Tibial nerve (tissue), 4 donors: ENCODE measurements at regions not wholly inside any gene's neighbourhood (a gene's known extent, or its start where the extent isn't known, plus 50 kb on each side); places are given as distances from the start of the nearest gene placed in this dataset.

ENCODE experiments used
- DNase-seq, 2 donors: peaks; one replicate each; pipeline ENCODE4 v3.0.0-alpha.2; 2019; ENCODE audit warnings: low spot score in 2 of 2
- H3K27ac ChIP-seq, 4 donors: fragments of 200-600 bp; sonication (generic) in 3 of 4; one replicate each; pipeline ENCODE4 v1.5.1; 2017 to 2019; ENCODE audit warnings: mild to moderate bottlenecking in 1 of 4
- H3K27me3 ChIP-seq, 2 donors: fragments of 200-600 bp; sonication (generic) in 1 of 2; one replicate each; pipeline versions ENCODE4 v1.5.1 to v1.6.0; 2017 to 2019
- H3K36me3 ChIP-seq, 3 donors: fragments of 200-600 bp; sonication (generic); one replicate each; pipeline ENCODE4 v1.5.1; 2018 to 2019
- H3K4me1 ChIP-seq, 4 donors: fragments of 200-600 bp; sonication (generic) in 3 of 4; one replicate each; pipeline ENCODE4 v1.5.1; 2017 to 2019
- H3K4me3 ChIP-seq, 4 donors: fragments of 200-600 bp; sonication (generic) in 3 of 4; one replicate each; pipeline ENCODE4 v1.5.1; 2017 to 2019; ENCODE audit warnings: mild to moderate bottlenecking in 1 of 4, moderate library complexity in 1 of 4
- H3K9me3 ChIP-seq, 4 donors: fragments of 200-600 bp; sonication (generic) in 3 of 4; one replicate each; pipeline ENCODE4 v1.5.1; 2017 to 2019
- EP300 ChIP-seq, 2 donors: sonication (generic); formaldehyde crosslinking; IDR thresholded peaks; one replicate each; pipeline ENCODE4 v1.6.1; 2017; ENCODE audit warnings: antibody characterized with exemption in 2 of 2, mild to moderate bottlenecking in 1 of 2
- POLR2A ChIP-seq, 2 donors: fragments of 450-650 bp; IDR thresholded peaks; one replicate each; pipeline ENCODE4 v1.6.1; 2017; ENCODE audit warnings: antibody characterized with exemption in 2 of 2, mild to moderate bottlenecking in 2 of 2, moderate library complexity in 2 of 2
- WGBS, 2 donors: methylation state at CpG; one replicate each; pipeline ENCODE4 v1.1.5; 2018; 5-methylcytosine and 5-hydroxymethylcytosine counted together
- TF ChIP-seq, protein P1 (sequence below), 5 experiments: fragments of 200-600 bp in 3 of 5; fragments of 450-650 bp in 2 of 5; sonication (generic) in 3 of 5; IDR thresholded peaks; one replicate each; pipeline ENCODE4 v1.5.1; 2016 to 2019; ENCODE audit warnings: antibody characterized with exemption in 5 of 5, mild to moderate bottlenecking in 3 of 5, moderate library complexity in 2 of 5

DNA sequence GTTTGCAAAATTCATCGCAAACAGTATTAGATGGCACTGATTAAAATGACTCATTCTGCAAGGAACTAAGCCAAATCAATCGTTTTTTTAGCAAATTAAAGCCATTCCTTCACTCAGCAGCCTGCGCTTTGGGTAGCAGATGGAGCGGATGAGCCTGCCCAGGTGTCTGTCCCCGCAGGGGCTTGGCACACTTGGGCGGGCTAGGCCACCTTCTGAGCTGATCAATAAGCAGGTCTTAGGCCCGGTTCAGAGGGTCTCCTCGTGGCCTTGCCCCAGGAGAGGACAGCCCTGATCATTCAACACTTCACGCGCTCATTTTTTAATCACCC lies 78.0 kb upstream of the FCN1 start:
- Histone ChIP-seq H3K27me3 (no peaks in the 10 kb centered on the region), H3K36me3 (no peaks in the 10 kb centered on the region), H3K4me1 (peaks cover 0 to 11% (median 0%) of the 10 kb centered on the region in 4 donors), H3K27ac (no peak overlapping the region), H3K4me3 (no peak overlapping the region), H3K9me3 (peaks cover 0 to 9% (median 0%) of the 10 kb centered on the region in 4 donors)
- 78 to 81% methylated on average over 10 of the region's 10 CpGs for WGBS, 2 donors
- DNase-seq = no peak
- TF ChIP-seq, protein P1, sequence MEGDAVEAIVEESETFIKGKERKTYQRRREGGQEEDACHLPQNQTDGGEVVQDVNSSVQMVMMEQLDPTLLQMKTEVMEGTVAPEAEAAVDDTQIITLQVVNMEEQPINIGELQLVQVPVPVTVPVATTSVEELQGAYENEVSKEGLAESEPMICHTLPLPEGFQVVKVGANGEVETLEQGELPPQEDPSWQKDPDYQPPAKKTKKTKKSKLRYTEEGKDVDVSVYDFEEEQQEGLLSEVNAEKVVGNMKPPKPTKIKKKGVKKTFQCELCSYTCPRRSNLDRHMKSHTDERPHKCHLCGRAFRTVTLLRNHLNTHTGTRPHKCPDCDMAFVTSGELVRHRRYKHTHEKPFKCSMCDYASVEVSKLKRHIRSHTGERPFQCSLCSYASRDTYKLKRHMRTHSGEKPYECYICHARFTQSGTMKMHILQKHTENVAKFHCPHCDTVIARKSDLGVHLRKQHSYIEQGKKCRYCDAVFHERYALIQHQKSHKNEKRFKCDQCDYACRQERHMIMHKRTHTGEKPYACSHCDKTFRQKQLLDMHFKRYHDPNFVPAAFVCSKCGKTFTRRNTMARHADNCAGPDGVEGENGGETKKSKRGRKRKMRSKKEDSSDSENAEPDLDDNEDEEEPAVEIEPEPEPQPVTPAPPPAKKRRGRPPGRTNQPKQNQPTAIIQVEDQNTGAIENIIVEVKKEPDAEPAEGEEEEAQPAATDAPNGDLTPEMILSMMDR (IDR thresholded peaks at IDR 0.05) = no peak
- TF ChIP-seq EP300 (IDR thresholded peaks at IDR 0.05) (no peak), POLR2A (IDR thresholded peaks at IDR 0.05) (no peak)

- no peak overlapping the region for H3K4me3 ChIP-seq
- no peak for DNase-seq
- H3K36me3 ChIP-seq = no peaks in the 10 kb centered on the region
- WGBS, 2 donors = 84 to 86% methylated on average over 23 to 24 of the region's 24 CpGs
- no peak for TF ChIP-seq EP300 (IDR thresholded peaks at IDR 0.05)
- TF ChIP-seq, protein P1 (IDR thresholded peaks at IDR 0.05) = no peak
- no peak for TF ChIP-seq POLR2A (IDR thresholded peaks at IDR 0.05)
- H3K27me3 ChIP-seq = no peaks in the 10 kb centered on the region
- H3K9me3 ChIP-seq = peaks cover 0 to 19% (median 0%) of the 10 kb centered on the region in 4 donors
- H3K27ac ChIP-seq = no peak overlapping the region
- H3K4me1 ChIP-seq = peaks cover 0 to 11% (median 0%) of the 10 kb centered on the region in 4 donors
These were observed 79.1 kb upstream of the FCN1 start for GRCh38 chr9:134996591-134997530.

GRCh38 chr9:135000647-135001245 lies 83.0 kb upstream of the FCN1 start:
- Histone ChIP-seq H3K27ac (no peak overlapping the region), H3K4me3 (no peak overlapping the region), H3K4me1 (no peaks in the 10 kb centered on the region), H3K9me3 (peaks cover 0 to 19% (median 0%) of the 10 kb centered on the region in 4 donors), H3K36me3 (no peaks in the 10 kb centered on the region), H3K27me3 (no peaks in the 10 kb centered on the region)
- no peak for DNase-seq
- TF ChIP-seq EP300 (IDR thresholded peaks at IDR 0.05) (no peak), POLR2A (IDR thresholded peaks at IDR 0.05) (no peak)
- TF ChIP-seq, protein P1 (IDR thresholded peaks at IDR 0.05) = no peak
- 56% methylated on average over 2 of the region's 2 CpGs for WGBS, 2 donors

DNA sequence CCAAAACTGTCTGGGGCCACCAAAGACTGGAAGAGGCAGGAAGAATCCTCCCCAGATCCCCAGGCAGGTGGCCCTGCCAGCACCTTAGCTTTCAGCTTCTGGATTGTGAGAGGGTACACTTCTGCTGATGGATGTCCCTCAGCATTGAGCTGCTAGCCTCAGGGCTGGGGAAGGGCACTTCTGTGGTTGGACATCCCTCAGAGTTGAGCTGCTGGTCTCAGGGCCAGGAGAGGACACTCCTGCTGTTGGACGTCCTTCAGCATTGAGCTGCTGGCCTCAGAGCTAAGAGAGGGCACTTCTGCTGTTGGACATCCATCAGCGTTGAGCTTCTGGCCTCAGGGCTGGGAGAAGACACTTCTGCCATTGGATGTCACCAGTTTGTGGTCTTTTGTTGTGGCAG lies 83.8 kb upstream of the FCN1 start:
- Histone ChIP-seq H3K36me3 (no peaks in the 10 kb centered on the region), H3K27me3 (peaks cover 0 to under 1% of the 10 kb centered on the region in 2 donors), H3K4me1 (no peaks in the 10 kb centered on the region), H3K9me3 (peaks cover 0 to 19% (median 0%) of the 10 kb centered on the region in 4 donors), H3K27ac (no peak overlapping the region), H3K4me3 (no peak overlapping the region)
- 84% methylated on average over 2 of the region's 2 CpGs; no CpG with 5 or more reads in 1 of the 2 donors for WGBS, 2 donors
- no peak for DNase-seq
- TF ChIP-seq EP300 (IDR thresholded peaks at IDR 0.05) = no peak
- TF ChIP-seq POLR2A (IDR thresholded peaks at IDR 0.05) = no peak
- TF ChIP-seq, protein P1 (IDR thresholded peaks at IDR 0.05) = no peak

- TF ChIP-seq POLR2A (IDR thresholded peaks at IDR 0.05) (no peak), EP300 (IDR thresholded peaks at IDR 0.05) (no peak)
- TF ChIP-seq, protein P1 (IDR thresholded peaks at IDR 0.05) = no peak
- WGBS, 2 donors = 58 to 61% methylated on average over 6 of the region's 6 CpGs
These were observed 84.6 kb upstream of the FCN1 start for GRCh38 chr9:135002336-135002735.

More at GRCh38 chr9:135002336-135002735, 84.6 kb upstream of the FCN1 start:
- peaks cover 0 to 8% of the 10 kb centered on the region in 2 donors for H3K27me3 ChIP-seq
- H3K4me3 ChIP-seq = no peak overlapping the region
- H3K4me1 ChIP-seq = no peaks in the 10 kb centered on the region
- no peak for DNase-seq
- H3K9me3 ChIP-seq = peaks cover 0 to 19% (median 0%) of the 10 kb centered on the region in 4 donors
- no peaks in the 10 kb centered on the region for H3K36me3 ChIP-seq
- H3K27ac ChIP-seq = no peak overlapping the region
